GM23338 (cell line): ENCODE measurements at regions not wholly inside any gene's neighbourhood (a gene's known extent, or its start where the extent isn't known, plus 50 kb on each side); places are given as distances from the start of the nearest gene placed in this dataset.

Source experiments
- ATAC-seq: fragments of 200-7000 bp; cut with Tn5 transposase; 3 replicates; pipeline ENCODE4 v1.9.1; 2020
- DNase-seq: peaks from one replicate; pipeline ENCODE4 v3.0.0-alpha.2; 2015; ENCODE audit warnings: low spot score
- H2AFZ ChIP-seq: fragments of 200-600 bp; sonication (generic); 2 replicates; pipeline ENCODE4 v1.8.0; 2016; ENCODE audit warnings: antibody characterized with exemption, mild to moderate bottlenecking, moderate library complexity
- H3F3A ChIP-seq: fragments of 200-600 bp; sonication (generic); replicated peaks from 2 replicates; pipeline ENCODE4 v1.8.0; 2017; ENCODE audit warnings: antibody characterized with exemption, mixed run types, low read depth
- H3K27ac ChIP-seq: fragments of 200-600 bp; sonication (generic); 2 replicates; pipeline ENCODE4 v1.6.1; 2016; ENCODE audit warnings: low read depth
- H3K27me3 ChIP-seq: fragments of 200-600 bp; sonication (generic); 2 replicates; pipeline ENCODE4 v1.8.0; 2016; ENCODE audit warnings: mild to moderate bottlenecking, mixed run types, moderate library complexity; ENCODE audit not compliant: insufficient read depth
- H3K36me3 ChIP-seq: fragments of 200-600 bp; sonication (generic); 2 replicates; pipeline ENCODE4 v1.8.0; 2016; ENCODE audit warnings: mild to moderate bottlenecking; ENCODE audit not compliant: insufficient read depth
- H3K4me1 ChIP-seq: fragments of 200-600 bp; sonication (generic); 2 replicates; pipeline ENCODE4 v1.8.0; 2016; ENCODE audit warnings: mild to moderate bottlenecking, moderate library complexity; ENCODE audit not compliant: insufficient read depth
- H3K4me2 ChIP-seq: fragments of 200-600 bp; sonication (generic); 2 replicates; pipeline ENCODE4 v1.7.1; 2017; ENCODE audit warnings: mixed run types
- H3K4me3 ChIP-seq: fragments of 200-600 bp; sonication (generic); 2 replicates; pipeline ENCODE4 v1.6.1; 2016; ENCODE audit warnings: mixed run types
- H3K79me2 ChIP-seq: fragments of 200-600 bp; sonication (generic); replicated peaks from 2 replicates; pipeline ENCODE4 v1.8.0; 2017; ENCODE audit warnings: mild to moderate bottlenecking; ENCODE audit not compliant: insufficient read depth
- H3K9me2 ChIP-seq: fragments of 200-600 bp; sonication (generic); 2 replicates; pipeline ENCODE4 v1.8.0; 2017; ENCODE audit not compliant: insufficient read depth
- H4K20me1 ChIP-seq: fragments of 200-600 bp; sonication (generic); replicated peaks from 2 replicates; pipeline ENCODE4 v1.8.0; 2017; ENCODE audit warnings: mild to moderate bottlenecking; ENCODE audit not compliant: insufficient read depth
- H3K27ac Mint-ChIP-seq: 2 replicates; pipeline ENCODE4 v1.8.0; 2020; ENCODE audit warnings: inconsistent platforms, mild to moderate bottlenecking, moderate library complexity, mixed read lengths
- H3K27me3 Mint-ChIP-seq: 3 replicates; pipeline ENCODE4 v1.8.0; 2022; ENCODE audit warnings: low read depth, mild to moderate bottlenecking, moderate library complexity, mixed read lengths, inconsistent platforms; ENCODE audit not compliant: insufficient read depth, poor library complexity
- H3K36me3 Mint-ChIP-seq: 3 replicates; pipeline ENCODE4 v1.8.0; 2021; ENCODE audit warnings: low read depth, mild to moderate bottlenecking, inconsistent platforms, moderate library complexity, mixed read lengths
- H3K4me1 Mint-ChIP-seq: 3 replicates; pipeline ENCODE4 v1.8.0; 2020; ENCODE audit warnings: mild to moderate bottlenecking, inconsistent platforms, mixed read lengths
- H3K4me3 Mint-ChIP-seq: 3 replicates; pipeline ENCODE4 v1.8.0; 2021; ENCODE audit warnings: moderate library complexity, mild to moderate bottlenecking, inconsistent platforms, mixed read lengths
- H3K9me3 Mint-ChIP-seq: 3 replicates; pipeline ENCODE4 v1.8.0; 2020; ENCODE audit warnings: moderate library complexity, mild to moderate bottlenecking, inconsistent platforms, mixed read lengths
- CREB1 ChIP-seq: fragments of 250-450 bp; sonication (Bioruptor Pico); IDR thresholded peaks from 2 replicates; pipeline ENCODE4 v1.5.0; 2020; ENCODE audit warnings: low read depth, mild to moderate bottlenecking, moderate library complexity
- EZH2 ChIP-seq: fragments of 200-600 bp; sonication (generic); IDR thresholded peaks from one replicate; pipeline ENCODE4 v1.8.0; 2017; ENCODE audit warnings: antibody characterized with exemption, mild to moderate bottlenecking, low read depth; ENCODE audit not compliant: unreplicated experiment
- EZH2phosphoT487 ChIP-seq: fragments of 200-600 bp; sonication (generic); IDR thresholded peaks from one replicate; pipeline ENCODE4 v1.8.1; 2018; ENCODE audit warnings: antibody characterized with exemption; ENCODE audit not compliant: unreplicated experiment
- JUNB ChIP-seq: IDR thresholded peaks from one replicate; pipeline ENCODE4 v1.6.1; 2016; ENCODE audit warnings: antibody characterized with exemption; ENCODE audit not compliant: unreplicated experiment
- NANOG ChIP-seq: IDR thresholded peaks from 2 replicates; pipeline ENCODE4 v1.6.1; 2016; ENCODE audit warnings: antibody characterized with exemption, borderline replicate concordance
- POLR2AphosphoS5 ChIP-seq: IDR thresholded peaks from 2 replicates; pipeline ENCODE4 v1.6.1; 2016; ENCODE audit warnings: antibody characterized with exemption, low read depth
- STAT1 ChIP-seq: IDR thresholded peaks from one replicate; pipeline ENCODE4 v1.6.1; 2016; ENCODE audit warnings: antibody characterized with exemption; ENCODE audit not compliant: unreplicated experiment
- ZNF114 ChIP-seq: fragments of 250-450 bp; sonication (Bioruptor Pico); IDR thresholded peaks from 2 replicates; pipeline ENCODE4 v1.5.0; 2020; ENCODE audit warnings: mild to moderate bottlenecking, moderate library complexity
- ZNF331 ChIP-seq: fragments of 250-450 bp; sonication (Bioruptor Pico); IDR thresholded peaks from 2 replicates; pipeline ENCODE4 v1.5.0; 2020; ENCODE audit warnings: low read depth, mild to moderate bottlenecking, moderate library complexity
- TF ChIP-seq, protein P1 (sequence below): fragments of 250-450 bp; sonication (Bioruptor Pico); IDR thresholded peaks from 2 replicates; pipeline ENCODE4 v1.5.0; 2020; ENCODE audit warnings: mild to moderate bottlenecking, moderate library complexity
- TF ChIP-seq, protein P2 (sequence below): IDR thresholded peaks from one replicate; pipeline ENCODE4 v1.6.1; 2018; ENCODE audit warnings: antibody characterized with exemption; ENCODE audit not compliant: unreplicated experiment
- TF ChIP-seq, protein P3 (sequence below), 2 experiments: fragments of 200-600 bp in 1 of 2; sonication (generic) in 1 of 2; conservative IDR thresholded peaks; 2 replicates each; pipeline versions ENCODE4 v1.5.1 to v1.6.1; 2016 to 2017; ENCODE audit warnings: antibody characterized with exemption in 2 of 2, low read depth in 2 of 2, mild to moderate bottlenecking in 2 of 2, moderate library complexity in 1 of 2
- TF ChIP-seq, protein P4 (sequence below): IDR thresholded peaks from 2 replicates; pipeline ENCODE4 v1.6.1; 2016; ENCODE audit warnings: antibody characterized with exemption

DNA sequence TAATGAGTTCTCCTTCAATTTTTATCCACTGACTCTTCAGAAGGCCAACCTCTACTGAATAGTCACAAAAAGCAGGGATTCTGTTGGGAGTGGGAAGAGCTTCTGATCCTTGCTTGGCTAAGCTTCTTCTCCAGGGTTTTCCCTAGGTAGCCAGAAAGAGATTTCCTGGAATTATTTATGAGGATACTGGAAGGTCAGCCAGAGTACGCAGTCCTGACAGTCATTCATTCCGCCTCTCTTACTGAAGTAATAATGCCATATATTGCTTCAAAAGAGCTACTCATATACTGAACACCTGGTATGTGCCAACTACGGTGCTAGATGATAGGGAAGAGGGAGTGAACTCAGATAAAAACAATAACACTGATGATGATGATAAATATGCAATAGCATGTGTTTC, 116.1 kb downstream of the CCDC34 start (continued):
- TF ChIP-seq, protein P1, sequence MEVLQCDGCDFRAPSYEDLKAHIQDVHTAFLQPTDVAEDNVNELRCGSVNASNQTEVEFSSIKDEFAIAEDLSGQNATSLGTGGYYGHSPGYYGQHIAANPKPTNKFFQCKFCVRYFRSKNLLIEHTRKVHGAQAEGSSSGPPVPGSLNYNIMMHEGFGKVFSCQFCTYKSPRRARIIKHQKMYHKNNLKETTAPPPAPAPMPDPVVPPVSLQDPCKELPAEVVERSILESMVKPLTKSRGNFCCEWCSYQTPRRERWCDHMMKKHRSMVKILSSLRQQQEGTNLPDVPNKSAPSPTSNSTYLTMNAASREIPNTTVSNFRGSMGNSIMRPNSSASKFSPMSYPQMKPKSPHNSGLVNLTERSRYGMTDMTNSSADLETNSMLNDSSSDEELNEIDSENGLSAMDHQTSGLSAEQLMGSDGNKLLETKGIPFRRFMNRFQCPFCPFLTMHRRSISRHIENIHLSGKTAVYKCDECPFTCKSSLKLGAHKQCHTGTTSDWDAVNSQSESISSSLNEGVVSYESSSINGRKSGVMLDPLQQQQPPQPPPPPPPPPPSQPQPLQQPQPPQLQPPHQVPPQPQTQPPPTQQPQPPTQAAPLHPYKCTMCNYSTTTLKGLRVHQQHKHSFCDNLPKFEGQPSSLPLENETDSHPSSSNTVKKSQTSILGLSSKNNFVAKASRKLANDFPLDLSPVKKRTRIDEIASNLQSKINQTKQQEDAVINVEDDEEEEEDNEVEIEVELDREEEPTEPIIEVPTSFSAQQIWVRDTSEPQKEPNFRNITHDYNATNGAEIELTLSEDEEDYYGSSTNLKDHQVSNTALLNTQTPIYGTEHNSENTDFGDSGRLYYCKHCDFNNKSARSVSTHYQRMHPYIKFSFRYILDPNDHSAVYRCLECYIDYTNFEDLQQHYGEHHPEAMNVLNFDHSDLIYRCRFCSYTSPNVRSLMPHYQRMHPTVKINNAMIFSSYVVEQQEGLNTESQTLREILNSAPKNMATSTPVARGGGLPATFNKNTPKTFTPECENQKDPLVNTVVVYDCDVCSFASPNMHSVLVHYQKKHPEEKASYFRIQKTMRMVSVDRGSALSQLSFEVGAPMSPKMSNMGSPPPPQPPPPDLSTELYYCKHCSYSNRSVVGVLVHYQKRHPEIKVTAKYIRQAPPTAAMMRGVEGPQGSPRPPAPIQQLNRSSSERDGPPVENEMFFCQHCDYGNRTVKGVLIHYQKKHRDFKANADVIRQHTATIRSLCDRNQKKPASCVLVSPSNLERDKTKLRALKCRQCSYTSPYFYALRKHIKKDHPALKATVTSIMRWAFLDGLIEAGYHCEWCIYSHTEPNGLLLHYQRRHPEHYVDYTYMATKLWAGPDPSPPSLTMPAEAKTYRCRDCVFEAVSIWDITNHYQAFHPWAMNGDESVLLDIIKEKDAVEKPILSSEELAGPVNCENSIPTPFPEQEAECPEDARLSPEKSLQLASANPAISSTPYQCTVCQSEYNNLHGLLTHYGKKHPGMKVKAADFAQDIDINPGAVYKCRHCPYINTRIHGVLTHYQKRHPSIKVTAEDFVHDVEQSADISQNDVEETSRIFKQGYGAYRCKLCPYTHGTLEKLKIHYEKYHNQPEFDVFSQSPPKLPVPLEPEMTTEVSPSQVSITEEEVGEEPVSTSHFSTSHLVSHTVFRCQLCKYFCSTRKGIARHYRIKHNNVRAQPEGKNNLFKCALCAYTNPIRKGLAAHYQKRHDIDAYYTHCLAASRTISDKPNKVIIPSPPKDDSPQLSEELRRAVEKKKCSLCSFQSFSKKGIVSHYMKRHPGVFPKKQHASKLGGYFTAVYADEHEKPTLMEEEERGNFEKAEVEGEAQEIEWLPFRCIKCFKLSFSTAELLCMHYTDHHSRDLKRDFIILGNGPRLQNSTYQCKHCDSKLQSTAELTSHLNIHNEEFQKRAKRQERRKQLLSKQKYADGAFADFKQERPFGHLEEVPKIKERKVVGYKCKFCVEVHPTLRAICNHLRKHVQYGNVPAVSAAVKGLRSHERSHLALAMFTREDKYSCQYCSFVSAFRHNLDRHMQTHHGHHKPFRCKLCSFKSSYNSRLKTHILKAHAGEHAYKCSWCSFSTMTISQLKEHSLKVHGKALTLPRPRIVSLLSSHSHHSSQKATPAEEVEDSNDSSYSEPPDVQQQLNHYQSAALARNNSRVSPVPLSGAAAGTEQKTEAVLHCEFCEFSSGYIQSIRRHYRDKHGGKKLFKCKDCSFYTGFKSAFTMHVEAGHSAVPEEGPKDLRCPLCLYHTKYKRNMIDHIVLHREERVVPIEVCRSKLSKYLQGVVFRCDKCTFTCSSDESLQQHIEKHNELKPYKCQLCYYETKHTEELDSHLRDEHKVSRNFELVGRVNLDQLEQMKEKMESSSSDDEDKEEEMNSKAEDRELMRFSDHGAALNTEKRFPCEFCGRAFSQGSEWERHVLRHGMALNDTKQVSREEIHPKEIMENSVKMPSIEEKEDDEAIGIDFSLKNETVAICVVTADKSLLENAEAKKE, result no peak

DNA sequence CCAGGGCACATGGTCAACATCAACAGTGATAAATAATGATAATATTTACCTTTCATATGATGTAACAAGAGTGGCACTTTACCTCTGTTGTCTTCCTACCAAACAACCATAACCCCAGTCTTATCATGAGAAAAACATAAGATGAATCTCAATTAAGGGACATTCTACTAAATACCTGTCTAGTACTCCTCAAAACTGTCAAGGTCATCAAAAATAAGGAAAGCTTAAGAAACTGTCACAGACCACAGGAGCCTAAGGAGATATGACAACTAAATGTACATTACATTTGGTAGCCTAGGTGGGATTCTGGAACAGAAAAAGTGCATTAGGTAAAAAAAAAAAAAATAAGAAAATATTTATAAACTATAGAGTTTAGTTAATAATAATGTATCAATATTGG, 118.1 kb downstream of the CCDC34 start:
- no peak for ATAC-seq
- no peak overlapping the region for H3K4me3 Mint-ChIP-seq
- TF ChIP-seq POLR2AphosphoS5, result no peak
- TF ChIP-seq JUNB, result no peak
- no peak for TF ChIP-seq CREB1 (CRISPR knock-in tag)
- TF ChIP-seq EZH2phosphoT487, result no peak
- TF ChIP-seq ZNF331 (CRISPR knock-in tag), result no peak
- TF ChIP-seq EZH2, result no peak
- no peak for TF ChIP-seq STAT1
- no peak for TF ChIP-seq ZNF114 (CRISPR knock-in tag)
- TF ChIP-seq, protein P2, sequence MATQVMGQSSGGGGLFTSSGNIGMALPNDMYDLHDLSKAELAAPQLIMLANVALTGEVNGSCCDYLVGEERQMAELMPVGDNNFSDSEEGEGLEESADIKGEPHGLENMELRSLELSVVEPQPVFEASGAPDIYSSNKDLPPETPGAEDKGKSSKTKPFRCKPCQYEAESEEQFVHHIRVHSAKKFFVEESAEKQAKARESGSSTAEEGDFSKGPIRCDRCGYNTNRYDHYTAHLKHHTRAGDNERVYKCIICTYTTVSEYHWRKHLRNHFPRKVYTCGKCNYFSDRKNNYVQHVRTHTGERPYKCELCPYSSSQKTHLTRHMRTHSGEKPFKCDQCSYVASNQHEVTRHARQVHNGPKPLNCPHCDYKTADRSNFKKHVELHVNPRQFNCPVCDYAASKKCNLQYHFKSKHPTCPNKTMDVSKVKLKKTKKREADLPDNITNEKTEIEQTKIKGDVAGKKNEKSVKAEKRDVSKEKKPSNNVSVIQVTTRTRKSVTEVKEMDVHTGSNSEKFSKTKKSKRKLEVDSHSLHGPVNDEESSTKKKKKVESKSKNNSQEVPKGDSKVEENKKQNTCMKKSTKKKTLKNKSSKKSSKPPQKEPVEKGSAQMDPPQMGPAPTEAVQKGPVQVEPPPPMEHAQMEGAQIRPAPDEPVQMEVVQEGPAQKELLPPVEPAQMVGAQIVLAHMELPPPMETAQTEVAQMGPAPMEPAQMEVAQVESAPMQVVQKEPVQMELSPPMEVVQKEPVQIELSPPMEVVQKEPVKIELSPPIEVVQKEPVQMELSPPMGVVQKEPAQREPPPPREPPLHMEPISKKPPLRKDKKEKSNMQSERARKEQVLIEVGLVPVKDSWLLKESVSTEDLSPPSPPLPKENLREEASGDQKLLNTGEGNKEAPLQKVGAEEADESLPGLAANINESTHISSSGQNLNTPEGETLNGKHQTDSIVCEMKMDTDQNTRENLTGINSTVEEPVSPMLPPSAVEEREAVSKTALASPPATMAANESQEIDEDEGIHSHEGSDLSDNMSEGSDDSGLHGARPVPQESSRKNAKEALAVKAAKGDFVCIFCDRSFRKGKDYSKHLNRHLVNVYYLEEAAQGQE, result no peak
- no peak for TF ChIP-seq NANOG
- TF ChIP-seq, protein P3, sequence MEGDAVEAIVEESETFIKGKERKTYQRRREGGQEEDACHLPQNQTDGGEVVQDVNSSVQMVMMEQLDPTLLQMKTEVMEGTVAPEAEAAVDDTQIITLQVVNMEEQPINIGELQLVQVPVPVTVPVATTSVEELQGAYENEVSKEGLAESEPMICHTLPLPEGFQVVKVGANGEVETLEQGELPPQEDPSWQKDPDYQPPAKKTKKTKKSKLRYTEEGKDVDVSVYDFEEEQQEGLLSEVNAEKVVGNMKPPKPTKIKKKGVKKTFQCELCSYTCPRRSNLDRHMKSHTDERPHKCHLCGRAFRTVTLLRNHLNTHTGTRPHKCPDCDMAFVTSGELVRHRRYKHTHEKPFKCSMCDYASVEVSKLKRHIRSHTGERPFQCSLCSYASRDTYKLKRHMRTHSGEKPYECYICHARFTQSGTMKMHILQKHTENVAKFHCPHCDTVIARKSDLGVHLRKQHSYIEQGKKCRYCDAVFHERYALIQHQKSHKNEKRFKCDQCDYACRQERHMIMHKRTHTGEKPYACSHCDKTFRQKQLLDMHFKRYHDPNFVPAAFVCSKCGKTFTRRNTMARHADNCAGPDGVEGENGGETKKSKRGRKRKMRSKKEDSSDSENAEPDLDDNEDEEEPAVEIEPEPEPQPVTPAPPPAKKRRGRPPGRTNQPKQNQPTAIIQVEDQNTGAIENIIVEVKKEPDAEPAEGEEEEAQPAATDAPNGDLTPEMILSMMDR (conservative IDR thresholded peaks at IDR 0.05; ENCODE audit: low read depth in 2 of 2), result no peak
- TF ChIP-seq, protein P4, sequence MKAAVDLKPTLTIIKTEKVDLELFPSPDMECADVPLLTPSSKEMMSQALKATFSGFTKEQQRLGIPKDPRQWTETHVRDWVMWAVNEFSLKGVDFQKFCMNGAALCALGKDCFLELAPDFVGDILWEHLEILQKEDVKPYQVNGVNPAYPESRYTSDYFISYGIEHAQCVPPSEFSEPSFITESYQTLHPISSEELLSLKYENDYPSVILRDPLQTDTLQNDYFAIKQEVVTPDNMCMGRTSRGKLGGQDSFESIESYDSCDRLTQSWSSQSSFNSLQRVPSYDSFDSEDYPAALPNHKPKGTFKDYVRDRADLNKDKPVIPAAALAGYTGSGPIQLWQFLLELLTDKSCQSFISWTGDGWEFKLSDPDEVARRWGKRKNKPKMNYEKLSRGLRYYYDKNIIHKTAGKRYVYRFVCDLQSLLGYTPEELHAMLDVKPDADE, result no peak

More for the DNA sequence above, 118.1 kb downstream of the CCDC34 start:
- Histone ChIP-seq H3K27me3 (no peaks in the 10 kb centered on the region), H3K4me3 (no peak overlapping the region), H3K4me2 (no peak overlapping the region), H3K79me2 (no peaks in the 10 kb centered on the region), H2AFZ (no peak overlapping the region), H4K20me1 (no peaks in the 10 kb centered on the region), H3K9me2 (no peaks in the 10 kb centered on the region; the same call in 1 of the 2 replicates), H3F3A (no peaks in the 10 kb centered on the region), H3K4me1 (peaks cover 25% of the 10 kb centered on the region), H3K27ac (no peak overlapping the region), H3K36me3 (peaks cover 11% of the 10 kb centered on the region; the same call in 1 of the 2 replicates)
- Mint-ChIP-seq H3K27ac (no peak overlapping the region), H3K4me1 (peaks cover 28% of the 10 kb centered on the region), H3K36me3 (no peaks in the 10 kb centered on the region), H3K27me3 (peaks cover 3% of the 10 kb centered on the region), H3K9me3 (no peaks in the 10 kb centered on the region; the same call in 2 of the 3 replicates)
- DNase-seq, result no peak
